HG03521 (cell line): ENCODE measurements at regions not wholly inside any gene's neighbourhood (a gene's known extent, or its start where the extent isn't known, plus 50 kb on each side); places are given as distances from the start of the nearest gene placed in this dataset.

Experiments used
- ATAC-seq: cut with Tn5 transposase; IDR thresholded peaks from one replicate; pipeline ENCODE4 v1.9.1; 2021; ENCODE audit warnings: mild to moderate bottlenecking, moderate library complexity; ENCODE audit not compliant: unreplicated experiment

DNA sequence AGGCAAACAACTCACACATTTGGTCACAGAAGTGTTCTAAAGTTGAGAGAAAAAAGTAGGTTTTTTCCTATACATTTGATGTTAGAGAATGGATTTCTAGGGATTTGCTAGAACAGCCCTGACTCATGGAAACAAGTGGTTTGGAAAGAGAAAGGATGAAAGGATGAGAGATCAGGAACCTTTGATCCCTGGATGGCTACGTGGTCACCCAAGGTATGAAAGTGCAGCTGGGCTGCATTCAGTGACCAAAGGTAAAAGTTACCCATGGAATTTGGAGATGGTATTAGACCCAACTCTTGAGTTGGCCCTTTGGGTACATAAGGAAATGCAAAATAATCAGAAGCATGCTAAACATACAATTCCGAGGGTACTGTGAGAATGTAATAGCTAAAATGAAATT is 61.3 kb upstream of the SPIN1 start:
- no peak for ATAC-seq

DNA sequence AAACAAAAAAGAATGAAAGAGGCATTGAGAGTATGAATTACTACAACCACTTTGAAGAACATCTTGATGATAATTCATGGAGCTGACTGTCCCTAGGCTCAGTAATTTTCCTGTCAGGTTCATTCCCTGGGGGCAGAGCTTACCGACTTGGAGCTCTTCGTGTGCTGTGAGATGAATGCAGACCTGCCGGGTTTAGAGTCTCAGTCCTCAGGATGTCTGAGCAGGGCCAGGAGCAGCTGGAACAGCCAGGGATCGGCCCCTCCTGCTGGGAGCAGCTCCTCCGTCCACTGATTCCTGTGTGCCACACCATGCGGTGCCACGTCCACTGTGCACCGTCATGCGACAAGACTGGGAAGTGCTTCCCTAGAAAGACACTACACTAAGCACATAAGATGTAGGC is 62.2 kb upstream of the SPIN1 start:
- no peak for ATAC-seq

DNA sequence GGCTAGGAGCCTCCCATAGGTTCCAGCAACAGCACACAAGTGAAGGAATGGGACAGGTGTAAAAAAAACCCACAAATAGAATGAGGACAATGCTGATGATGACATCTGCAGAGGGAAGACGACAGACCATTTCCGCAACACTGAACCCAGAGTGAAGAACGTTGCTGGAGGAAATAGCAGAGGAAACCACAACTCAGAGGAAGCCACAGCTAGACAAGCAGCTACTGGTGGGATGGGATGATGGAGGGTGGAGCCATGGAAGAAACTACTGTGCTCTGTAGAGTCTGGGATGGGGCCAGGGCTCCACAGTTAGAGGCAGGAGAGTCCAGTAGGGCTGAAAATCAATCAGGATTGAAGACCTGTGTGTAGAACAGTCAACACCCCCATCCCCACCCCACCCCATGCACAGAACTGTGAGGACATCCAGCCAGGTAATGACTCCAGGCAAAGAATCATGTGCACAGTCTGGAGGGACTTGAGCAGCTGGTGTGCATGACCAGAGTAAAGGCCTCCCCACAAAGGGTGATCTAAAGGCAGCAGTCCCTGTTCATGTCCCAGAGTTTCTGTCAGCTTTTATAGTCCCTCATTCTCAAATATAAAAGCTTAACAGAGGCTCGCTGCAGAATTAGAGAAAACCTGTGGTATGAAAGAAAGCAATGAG is 65.2 kb upstream of the SPIN1 start:
- no peak for ATAC-seq

DNA sequence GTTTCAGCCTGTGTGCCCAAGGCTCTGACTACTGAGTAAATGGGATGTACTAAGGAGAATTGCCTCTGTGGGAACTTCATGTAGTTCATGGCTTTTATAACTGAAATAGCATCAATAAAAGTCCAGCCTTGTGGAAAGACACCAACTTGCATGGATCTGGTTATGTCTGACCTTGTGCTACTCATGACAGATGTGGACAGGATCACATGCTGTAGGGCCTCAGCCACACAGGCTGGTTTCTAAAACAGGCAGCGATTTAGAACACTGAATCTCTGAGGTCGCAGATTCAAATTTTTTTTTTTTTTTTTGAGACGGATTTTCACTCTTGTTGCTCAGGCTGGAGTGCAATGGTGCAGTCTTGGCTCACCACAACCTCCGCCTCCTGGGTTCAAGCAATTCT is 66.5 kb upstream of the SPIN1 start:
- ATAC-seq: no peak

DNA sequence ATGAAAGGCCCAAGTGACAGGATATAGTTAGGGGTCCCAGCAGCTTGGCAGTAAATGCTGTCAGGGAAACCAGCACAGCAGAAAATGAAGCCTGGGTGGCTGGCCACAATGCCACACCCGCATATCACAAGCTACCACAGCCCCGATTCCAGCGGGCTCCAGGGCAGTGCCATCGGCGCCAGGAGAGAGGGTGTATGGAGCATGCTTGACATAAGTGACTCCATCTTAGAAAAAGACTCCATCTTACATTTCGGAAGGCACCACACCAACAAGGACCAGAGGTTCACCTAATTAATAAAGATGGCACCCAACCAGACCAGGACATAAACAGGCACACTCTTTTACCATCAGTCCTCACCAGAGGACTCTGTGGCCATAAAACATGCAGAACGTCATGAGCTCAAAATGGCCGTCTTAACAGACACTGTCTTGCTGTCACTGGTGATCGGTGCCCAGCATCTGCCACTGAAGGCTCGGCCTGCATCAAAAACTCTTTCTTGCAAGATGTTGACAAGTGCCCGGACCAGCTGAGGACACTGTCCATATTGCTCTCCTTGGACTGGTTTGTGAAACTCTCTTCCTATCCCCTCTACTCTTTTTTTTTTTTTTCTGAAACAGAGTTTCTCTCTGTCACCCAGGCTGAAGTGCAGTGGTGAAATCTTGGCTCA is 67.4 kb upstream of the SPIN1 start:
- no peak for ATAC-seq

DNA sequence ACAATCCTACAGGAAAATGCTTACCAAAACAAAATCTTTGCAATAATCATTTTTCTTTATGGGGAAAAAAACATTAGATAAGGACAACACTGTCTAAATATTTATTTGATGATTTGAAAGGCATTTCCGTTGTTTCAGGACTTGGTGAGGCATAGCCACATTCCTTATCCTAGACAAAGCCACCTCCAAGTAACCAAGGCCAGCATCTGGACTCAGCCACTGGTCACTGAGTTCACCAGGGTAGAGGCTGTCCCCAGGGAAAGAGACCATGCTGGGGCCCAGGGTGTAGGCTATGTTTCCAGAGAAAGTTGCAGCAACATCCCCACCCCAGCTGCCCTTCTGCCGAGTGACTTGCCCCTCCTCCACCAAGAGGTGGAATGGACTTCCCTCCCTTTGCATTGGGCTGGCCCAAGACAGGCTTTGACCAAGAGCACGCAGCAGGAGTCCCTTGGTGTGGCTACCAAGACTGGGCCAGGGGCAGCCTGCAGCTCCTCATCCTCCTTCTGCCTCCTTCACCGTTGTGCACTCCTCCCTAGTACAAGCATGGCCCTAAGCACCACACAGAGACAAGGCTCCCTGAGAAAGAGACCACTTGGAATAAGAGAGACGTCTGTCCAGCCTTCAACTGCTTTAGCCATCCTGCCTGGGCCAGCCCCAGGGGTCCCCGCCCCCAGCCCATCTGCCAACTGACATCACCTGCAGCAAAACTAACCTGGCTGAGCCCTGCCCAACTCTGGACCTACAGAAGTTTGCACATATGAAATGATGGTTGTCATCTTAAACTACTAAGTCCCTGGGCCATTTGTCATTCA is 68.1 kb upstream of the SPIN1 start:
- no peak for ATAC-seq

DNA sequence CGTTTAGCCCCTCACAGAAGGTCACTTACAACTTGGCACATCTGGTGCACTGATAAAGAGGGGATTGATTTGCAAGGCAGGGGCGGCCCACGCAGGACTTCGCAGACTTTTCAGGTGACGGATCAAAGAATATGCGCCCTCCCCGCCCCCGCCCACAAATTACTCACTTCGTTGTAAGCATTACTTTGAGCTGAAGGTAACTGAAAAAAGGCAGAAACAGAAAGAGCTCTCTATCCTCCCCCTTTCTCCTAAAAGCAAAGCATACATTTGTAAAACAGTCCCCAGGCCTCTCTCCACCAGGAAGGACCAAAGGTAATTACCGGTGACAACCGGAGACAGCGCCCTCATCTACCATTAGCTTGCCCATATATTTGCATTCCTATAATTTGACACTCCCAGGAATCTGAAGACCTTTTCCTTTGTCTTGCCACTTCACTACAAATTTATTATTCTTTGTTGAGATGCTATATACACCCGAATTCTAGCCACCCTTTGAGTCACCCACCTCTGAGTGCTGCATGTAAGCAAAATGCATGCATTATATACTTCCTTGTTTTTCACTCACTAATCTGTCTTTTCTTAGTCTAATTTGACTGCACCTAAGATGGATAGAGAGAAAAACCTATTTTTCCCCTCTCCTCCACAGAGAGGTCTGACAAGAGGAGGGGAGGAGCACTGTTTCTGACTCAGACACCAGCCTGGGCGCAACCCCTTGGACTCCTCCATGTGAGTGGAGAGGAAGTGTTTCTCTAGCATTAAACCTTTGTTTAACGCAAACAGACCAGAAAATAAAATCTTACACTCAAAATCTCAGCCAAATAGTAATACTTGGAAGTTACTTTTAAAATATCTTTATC is 74.7 kb upstream of the SPIN1 start:
- ATAC-seq: no peak

DNA sequence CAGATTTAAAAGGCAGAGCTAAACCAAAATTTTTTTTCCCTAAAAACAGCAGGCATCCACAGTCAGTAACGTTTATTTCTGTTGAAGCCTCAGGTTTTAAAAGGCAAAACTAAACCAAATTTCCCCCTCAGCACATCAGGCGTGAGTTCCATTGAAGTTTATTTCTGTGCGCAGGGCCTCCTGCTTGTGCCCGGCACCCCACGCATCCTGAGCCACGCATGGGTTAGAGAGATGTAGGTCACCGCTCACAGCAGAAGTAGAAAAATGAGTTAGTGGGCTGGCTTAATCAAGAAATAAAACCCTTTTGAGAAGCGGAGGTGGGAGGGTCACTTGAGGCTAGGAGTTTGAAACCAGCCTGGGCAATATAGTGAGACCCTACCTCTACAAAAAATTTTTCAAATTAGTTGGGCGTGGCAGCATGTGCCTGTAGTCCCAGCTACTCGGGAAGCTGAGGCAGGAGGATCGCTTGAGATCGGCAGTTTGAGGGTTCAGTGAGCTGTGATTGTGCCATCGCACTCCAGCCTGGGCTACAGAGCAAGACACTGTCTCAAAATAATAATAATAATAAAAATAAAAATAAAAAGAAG is 75.6 kb upstream of the SPIN1 start:
- no peak for ATAC-seq

DNA sequence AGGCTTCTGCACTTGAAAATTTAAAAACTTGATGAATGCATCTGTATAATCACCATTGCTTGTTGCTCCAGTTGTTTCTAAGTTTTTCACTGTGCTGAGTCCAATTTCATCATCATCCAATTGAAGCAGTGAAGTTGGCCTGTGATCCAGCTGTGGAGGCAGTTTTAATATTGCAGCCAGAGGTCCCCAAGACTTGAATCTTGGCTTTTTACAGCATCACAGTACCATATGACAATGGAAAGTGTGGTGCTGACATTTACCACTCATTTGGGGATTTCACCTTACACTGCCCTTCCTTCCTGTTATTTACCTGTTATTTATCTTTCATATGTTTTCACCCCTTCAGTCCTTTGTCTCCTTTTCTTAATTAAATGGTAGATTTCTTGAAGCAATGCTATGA is 76.2 kb upstream of the SPIN1 start:
- ATAC-seq: no peak

DNA sequence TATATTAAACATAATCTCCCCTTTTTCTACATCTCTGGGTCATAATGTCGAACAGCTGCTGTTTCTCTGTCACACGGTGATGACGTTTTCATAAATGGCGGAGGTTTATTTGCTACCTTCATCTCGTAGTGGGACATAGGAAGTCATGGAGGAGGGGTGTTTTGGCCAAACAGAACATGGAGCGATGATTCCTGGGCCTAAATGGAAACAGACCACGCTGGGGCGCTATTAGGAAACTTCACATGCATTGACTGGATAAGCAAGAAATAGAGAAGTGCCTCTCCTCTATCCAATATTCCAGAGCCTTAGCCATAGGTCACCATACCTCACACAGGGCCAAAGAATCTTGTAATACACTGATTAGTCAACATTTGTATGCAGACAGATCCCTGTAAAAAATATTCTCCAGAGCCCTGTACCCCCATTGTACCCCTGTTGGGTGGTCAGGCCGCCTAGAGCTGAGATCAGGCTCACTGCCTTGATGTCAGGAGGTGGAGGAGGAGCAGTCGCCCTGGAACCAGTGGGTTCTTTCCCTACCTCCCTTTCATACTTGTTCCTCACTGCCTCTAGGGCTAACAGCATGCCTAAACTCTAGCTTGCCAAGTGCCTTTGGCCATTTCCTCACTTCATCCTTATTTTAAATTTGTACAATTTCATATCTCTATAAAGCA is 77.8 kb upstream of the SPIN1 start:
- no peak for ATAC-seq

DNA sequence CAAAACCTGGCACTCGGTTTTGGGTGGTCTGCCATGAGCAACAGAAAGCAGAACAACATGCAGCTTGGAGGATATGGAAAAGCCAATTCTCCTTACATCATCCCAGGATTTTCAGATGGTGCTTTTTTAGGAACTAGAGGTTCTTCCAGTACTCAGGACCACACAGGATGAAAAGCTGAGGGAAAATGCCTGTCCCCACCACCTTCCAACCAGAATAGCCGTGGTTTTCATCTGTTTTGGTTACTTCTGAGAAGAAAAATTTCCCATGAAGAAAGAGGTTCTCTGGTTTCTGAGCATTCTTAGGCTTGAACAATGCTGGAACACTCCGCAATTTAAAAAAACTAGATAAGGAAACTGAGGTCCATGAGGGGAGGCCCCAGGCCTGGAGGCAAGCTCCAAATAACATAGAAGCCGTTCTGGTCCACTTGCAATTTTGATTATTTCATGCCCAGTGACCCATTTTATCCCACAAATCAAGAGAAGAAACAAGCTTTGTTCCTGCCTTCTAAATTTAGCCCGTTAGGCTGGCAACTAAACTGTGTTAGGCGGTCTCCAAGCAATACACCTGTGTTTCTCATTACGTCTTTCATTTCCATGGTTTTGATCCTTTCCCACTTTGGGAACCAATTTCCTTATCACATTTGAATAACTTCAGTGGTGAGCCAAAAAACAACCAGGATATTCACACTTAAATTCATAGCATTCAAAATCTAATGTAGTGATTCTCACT is 79.2 kb upstream of the SPIN1 start:
- no peak for ATAC-seq

DNA sequence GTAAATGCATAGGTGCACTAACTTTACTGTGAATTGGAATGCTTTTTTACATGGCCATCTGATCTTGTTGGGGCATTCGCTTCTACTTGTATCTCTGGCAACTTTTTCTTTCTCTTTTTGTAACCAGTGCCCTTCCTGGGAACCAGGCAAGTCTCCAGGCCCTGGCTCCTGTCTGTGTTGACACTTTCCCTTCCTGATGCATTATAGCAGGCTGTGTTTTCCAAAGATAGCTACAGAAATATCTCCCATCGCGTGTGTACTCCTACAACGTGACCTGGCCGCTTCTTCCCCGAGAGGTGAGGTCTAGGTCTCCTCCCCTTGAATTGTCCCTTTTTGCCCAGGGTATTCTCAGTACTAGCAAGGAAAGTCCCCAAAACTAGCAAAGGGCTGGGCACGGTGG is 81.1 kb upstream of the SPIN1 start:
- ATAC-seq: no peak

DNA sequence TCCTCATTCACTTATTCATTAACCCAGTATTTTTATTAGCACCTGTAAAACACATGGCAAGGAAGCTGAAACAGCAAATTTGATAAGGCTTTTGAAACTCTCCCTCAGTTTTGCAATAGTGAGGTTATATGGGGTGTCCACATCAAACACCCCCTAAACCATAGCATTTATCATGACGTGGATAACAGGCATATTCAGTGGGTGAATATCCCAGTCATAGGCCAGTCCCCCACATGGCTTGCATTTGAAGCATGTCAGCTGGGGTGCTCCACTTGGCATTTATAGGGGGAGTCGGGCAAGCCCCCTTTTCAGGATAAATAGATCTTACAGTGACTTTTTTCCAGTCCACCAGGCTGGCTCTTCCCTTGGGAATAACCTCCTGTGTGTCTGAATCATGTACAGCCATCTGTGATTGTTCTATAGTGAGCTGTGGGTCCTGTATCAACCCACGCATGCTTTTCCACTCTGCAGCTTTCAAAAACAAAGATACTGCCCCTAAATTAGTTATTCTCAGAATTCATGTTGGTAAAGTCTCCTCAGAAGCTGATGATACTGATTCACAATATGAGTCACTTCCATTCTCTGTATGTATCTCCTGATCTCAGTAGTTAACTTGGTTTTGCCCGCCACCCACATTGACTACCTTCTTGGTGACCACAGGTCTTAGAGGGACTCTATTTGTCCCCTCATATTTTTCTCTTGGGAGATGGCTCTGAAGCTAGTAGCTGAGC is 84.4 kb upstream of the SPIN1 start:
- ATAC-seq: peak; percentile 86

DNA sequence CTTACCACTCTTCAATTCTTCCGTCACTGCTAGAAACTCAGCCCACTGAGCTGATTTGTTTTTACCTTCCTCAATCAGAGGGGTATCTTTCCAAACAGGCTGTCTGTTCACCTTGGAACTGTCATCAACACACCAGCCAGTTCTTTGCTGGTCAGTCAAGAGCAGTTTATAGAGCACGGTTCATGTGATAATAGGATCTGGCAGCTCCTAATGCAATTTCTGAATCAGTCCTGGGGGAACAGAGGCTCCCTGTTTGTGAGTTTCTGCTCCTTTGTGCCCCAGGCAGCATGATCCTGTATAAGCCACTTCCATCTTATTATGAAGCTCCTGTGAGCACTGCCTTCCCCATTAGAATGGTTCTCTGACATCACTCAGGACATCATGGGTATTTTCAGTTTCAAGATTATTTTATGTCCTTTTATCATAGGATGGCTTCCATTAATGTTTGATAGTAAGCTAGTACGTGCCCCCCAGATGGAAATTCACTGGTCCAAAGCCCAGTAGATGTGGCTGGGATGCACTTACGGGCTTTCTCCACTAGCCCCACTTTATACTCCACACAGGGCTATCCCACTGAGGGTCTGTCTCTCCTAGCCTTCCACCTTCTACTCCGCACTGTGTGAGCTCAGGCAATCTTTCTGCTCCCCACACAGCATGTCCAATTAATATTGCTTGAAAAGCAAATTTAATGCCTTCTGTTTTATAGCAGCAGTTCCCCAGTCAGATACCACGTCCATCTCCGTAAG is 85.5 kb upstream of the SPIN1 start:
- ATAC-seq: no peak

DNA sequence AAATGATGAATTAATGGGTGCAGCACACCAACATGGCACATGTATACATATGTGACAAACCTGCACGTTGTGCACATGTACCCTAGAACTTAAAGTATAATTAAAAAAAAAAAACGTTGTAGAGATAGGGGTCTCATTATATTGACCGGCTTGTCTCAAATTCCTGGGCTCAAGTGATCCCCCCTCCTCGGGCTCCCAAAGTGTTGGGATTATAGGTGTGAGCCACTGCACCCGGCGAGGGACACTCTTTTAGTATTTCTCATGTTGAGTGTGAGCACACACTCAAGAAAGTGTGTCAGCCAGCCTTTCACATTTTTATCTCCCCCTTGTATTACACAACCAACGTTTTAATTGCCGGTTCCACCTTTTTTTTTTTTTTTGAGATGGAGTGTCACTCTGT is 87.7 kb upstream of the SPIN1 start:
- no peak for ATAC-seq

DNA sequence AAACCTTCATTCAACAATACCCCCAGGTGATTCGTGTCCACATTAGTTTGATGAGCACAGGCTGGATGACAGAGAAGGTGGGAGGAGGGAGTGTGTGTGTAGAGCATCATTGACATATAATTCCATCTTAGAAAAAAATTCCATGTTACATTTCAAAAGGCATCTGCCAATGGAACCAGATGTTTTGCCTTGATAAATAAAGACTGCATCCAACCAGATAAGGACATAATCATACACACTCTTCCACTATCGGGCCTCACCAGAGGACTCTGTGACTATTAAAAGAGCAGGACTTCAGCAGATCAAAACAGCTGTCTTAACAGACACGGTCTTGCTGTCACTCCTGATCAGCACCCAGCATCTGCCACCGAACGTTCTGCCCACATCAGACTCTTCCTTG is 96.4 kb upstream of the SPIN1 start:
- no peak for ATAC-seq

DNA sequence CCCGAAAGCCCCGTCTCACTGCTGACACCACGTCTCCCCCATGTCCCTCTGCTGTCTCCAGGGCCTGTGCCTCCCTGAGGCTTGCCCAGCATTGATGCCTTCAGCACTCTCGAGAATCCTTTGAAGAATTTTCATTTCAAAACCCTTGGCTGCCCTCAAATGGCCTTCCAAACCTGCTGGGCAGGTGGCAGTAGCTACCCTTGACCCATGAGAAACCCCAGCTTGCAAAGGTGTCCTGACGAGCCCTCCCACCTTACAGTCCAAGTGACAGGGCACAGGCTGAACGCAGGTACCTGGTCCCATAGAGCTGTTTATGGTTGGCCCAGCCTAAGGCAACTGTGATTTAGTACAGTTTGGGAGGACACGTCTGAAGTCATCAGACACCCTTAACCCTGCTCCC is 97.2 kb upstream of the SPIN1 start:
- no peak for ATAC-seq

DNA sequence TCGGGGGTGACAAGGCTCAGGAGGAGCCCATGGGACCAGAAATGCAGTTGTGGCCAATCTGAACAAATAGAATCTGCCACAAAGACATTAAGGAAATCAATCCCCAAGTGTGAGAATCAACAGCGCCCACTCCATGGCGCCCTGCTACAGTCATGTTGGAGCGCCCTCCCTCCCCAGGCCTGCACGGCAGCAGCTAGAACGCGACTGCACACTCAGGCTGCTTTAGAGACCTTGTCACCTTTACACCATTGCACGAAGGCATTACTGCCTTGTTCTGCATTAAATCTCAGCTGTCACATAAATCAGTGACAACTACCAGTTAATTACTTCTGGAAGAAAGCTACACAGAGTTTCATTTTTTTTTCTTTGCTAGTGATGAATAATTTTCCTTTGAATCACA is 98.7 kb upstream of the SPIN1 start:
- ATAC-seq: no peak
